Fibroblast of mammary gland (primary cell): ENCODE measurements at regions not wholly inside any gene's neighbourhood (a gene's known extent, or its start where the extent isn't known, plus 50 kb on each side); places are given as distances from the start of the nearest gene placed in this dataset.

Source experiments
- DNase-seq: peaks from one replicate; pipeline ENCODE4 v3.0.0-alpha.2; 2010; ENCODE audit warnings: low read depth
- H3K4me3 ChIP-seq: 2 replicates; pipeline ENCODE4 v1.5.1; 2011; ENCODE audit warnings: low read depth, mild to moderate bottlenecking, low read length, moderate library complexity; ENCODE audit not compliant: control insufficient read depth
- TF ChIP-seq, protein P1 (sequence below): conservative IDR thresholded peaks from 2 replicates; pipeline ENCODE4 v1.5.1; 2011; ENCODE audit warnings: low read depth, low read length, inconsistent platforms; ENCODE audit not compliant: control insufficient read depth, insufficient read depth

GRCh38 chr3:162015856-162016255 lies 519.2 kb downstream of the OTOL1 start:
- no peak overlapping the region for H3K4me3 ChIP-seq
- no peak for DNase-seq
- TF ChIP-seq, protein P1, sequence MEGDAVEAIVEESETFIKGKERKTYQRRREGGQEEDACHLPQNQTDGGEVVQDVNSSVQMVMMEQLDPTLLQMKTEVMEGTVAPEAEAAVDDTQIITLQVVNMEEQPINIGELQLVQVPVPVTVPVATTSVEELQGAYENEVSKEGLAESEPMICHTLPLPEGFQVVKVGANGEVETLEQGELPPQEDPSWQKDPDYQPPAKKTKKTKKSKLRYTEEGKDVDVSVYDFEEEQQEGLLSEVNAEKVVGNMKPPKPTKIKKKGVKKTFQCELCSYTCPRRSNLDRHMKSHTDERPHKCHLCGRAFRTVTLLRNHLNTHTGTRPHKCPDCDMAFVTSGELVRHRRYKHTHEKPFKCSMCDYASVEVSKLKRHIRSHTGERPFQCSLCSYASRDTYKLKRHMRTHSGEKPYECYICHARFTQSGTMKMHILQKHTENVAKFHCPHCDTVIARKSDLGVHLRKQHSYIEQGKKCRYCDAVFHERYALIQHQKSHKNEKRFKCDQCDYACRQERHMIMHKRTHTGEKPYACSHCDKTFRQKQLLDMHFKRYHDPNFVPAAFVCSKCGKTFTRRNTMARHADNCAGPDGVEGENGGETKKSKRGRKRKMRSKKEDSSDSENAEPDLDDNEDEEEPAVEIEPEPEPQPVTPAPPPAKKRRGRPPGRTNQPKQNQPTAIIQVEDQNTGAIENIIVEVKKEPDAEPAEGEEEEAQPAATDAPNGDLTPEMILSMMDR: no peak

DNA sequence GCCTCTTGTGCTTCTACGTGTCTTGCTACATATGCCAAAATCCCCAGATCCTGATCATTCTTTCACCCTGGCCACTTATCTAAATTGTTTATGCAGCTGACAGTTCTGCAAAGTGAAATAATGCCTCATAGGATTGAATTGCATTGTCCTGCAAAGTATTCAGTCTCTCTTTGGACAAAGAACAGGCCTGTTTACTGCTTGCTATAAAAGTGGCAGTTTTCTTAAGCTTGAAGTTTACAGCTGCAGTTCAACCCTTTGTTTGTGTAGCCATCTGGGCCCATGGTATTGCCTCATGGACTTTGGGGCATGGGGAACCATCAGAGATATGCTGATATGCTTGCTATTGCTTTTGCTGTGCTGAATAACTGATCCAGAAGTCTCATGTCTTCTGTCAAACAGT lies 523.2 kb downstream of the OTOL1 start:
- TF ChIP-seq, protein P1: no peak
- no peak for DNase-seq
- H3K4me3 ChIP-seq: no peak overlapping the region

- TF ChIP-seq, protein P1: no peak
- peak; percentile 22 for DNase-seq
- H3K4me3 ChIP-seq: no peak overlapping the region
These were observed 524.6 kb downstream of the OTOL1 start for GRCh38 chr3:162021206-162021605.

- DNase-seq: no peak
- TF ChIP-seq, protein P1: no peak
- H3K4me3 ChIP-seq: no peak overlapping the region
These were observed 526.3 kb downstream of the OTOL1 start for GRCh38 chr3:162022911-162023310.

DNA sequence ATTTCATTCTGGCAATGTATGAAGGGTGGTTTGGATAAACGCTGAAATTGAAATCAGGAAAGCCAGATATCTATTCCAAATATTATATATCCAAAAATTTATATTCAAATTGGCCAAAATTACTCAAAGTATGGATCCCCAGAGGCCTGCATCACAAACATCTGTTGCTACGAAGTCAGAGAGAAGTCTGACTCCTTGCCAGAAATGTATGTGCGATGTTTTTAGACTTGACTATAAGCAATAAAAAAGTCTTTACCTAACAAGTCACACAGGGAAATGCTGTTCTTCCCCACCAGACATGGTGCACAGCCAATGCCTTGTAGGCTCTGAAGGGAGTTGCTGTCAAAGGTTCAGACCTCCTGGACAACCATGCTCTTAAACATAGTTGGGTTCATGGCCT lies 533.1 kb downstream of the OTOL1 start:
- H3K4me3 ChIP-seq: no peak overlapping the region
- TF ChIP-seq, protein P1: no peak
- no peak for DNase-seq

- H3K4me3 ChIP-seq: no peak overlapping the region
- TF ChIP-seq, protein P1: no peak
- DNase-seq: peak; percentile 48
These were observed 537.8 kb downstream of the OTOL1 start for GRCh38 chr3:162034368-162034767.

GRCh38 chr3:162041622-162042021 lies 545.0 kb downstream of the OTOL1 start:
- no peak for DNase-seq
- H3K4me3 ChIP-seq: no peak overlapping the region
- TF ChIP-seq, protein P1: no peak
